ENCODE measurements at regions not wholly inside any gene's neighbourhood (a gene's known extent, or its start where the extent isn't known, plus 50 kb on each side); places are given as distances from the start of the nearest gene placed in this dataset.

DNA sequence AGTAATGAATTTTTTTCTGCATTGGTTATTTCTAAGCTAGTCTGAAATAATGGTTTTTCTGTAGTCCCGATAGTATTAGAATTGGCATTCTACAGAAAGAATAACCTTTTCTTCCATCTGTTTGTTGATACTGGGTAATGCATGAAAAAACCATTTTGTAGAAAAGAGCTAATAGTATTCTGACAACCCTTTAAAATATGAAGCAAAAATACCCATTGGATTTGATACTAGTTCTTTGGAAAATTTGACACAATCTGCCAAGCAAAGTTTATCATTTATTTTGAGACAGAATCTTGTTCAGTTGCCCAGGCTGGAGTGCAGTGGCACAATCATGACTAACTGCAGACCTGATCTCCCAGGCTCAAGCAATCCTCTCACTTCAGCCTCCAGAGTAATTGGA lies 366.8 kb upstream of the MON1B start:
- no peak overlapping the region for H3K4me3 ChIP-seq (ENCODE audit: low read depth, low read length)
- DNase-seq (ENCODE audit: low read depth): no peak
- TF ChIP-seq, protein P1, sequence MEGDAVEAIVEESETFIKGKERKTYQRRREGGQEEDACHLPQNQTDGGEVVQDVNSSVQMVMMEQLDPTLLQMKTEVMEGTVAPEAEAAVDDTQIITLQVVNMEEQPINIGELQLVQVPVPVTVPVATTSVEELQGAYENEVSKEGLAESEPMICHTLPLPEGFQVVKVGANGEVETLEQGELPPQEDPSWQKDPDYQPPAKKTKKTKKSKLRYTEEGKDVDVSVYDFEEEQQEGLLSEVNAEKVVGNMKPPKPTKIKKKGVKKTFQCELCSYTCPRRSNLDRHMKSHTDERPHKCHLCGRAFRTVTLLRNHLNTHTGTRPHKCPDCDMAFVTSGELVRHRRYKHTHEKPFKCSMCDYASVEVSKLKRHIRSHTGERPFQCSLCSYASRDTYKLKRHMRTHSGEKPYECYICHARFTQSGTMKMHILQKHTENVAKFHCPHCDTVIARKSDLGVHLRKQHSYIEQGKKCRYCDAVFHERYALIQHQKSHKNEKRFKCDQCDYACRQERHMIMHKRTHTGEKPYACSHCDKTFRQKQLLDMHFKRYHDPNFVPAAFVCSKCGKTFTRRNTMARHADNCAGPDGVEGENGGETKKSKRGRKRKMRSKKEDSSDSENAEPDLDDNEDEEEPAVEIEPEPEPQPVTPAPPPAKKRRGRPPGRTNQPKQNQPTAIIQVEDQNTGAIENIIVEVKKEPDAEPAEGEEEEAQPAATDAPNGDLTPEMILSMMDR (conservative IDR thresholded peaks at IDR 0.05; ENCODE audit: low read depth, low read length): no peak

DNA sequence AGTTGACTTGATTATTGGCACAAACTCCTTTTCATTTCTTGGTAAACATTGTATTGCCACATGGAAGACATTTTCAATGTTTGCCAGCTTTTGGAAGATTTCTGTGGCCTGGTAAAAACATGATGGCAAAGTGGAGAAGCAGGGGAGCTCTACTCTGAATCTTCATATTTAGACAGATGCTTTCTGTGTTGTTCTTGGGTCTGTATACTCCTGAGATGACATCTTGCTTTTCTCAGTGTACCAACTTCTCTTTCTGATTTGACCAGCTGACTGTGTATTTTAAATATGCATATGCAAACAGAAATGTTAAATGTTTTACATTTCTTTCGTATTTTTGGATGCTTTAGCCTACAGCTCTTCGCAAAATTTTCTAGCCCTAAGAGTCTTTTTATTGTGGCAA lies 366.2 kb upstream of the MON1B start:
- TF ChIP-seq, protein P1 (conservative IDR thresholded peaks at IDR 0.05; ENCODE audit: low read depth, low read length): no peak

DNA sequence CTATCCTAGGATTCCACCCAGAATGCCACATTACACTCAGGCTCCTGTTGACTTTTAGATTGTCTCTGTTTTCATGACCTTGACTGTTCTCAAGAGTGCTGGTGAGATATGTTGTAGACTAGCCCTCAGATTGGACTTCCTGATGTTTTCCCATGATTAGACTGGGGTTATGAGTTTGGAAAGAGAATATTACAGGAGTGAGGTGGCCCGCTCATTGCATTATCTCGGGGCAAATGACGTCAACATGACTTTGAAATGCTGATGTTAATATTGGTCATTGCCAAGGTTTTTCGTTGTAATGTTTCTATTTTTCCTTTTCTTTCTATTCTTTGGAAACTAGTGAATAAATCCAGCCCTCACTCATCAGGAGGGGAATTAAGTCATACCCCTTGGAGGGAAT lies 355.7 kb upstream of the MON1B start:
- TF ChIP-seq, protein P1 (conservative IDR thresholded peaks at IDR 0.05; ENCODE audit: low read depth, low read length): no peak
- no peak overlapping the region for H3K4me3 ChIP-seq (ENCODE audit: low read depth, low read length)
- DNase-seq (ENCODE audit: low read depth): no peak

More for the DNA sequence above, 366.2 kb upstream of the MON1B start:
- no peak for DNase-seq (ENCODE audit: low read depth)
- H3K4me3 ChIP-seq (ENCODE audit: low read depth, low read length): no peak overlapping the region

DNA sequence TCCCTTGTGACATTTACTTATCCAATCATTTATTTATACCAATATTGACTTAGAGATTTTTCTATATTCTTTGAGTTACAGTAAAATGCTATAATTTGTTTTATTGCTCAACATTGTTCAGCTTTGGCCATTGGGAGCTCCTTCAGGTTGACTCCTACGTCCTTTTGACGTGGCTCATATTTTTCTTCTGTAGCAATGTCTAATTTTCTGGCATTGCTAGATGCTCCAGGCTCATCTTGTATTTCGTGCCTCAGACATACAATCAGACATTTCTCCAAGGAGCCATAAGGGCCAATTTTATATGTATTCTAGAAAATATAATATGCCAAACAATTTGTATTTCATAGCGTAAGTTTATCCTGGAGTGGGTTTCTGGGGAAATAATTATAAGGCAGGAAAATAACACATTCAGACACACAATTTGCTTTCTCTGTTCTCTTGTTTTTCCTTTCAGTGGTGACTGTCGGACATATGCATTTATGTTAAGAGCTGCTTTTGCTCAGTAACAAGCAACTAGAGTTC lies 355.1 kb upstream of the MON1B start:
- TF ChIP-seq, protein P1 (conservative IDR thresholded peaks at IDR 0.05; ENCODE audit: low read depth, low read length): no peak
- no peak overlapping the region for H3K4me3 ChIP-seq (ENCODE audit: low read depth, low read length)
- no peak for DNase-seq (ENCODE audit: low read depth)

DNA sequence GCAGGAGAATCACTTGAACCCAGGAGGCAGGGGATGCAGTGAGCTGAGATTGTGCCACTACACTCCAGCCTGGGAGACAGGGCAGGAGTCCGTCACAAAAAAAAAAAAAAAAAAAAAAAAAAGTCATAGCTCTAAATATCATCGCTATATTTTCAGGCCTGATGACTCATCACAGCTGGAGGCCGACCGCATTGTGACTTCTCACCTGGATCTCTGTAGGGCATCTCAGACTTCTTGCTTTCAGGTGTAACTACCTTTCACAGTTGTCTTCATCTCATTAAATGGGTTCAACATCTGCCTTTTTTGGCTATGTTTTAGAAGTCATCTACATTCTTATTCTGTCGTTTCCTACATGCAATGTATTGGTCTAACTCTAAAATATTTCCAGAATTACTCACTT lies 353.1 kb upstream of the MON1B start:
- no peak overlapping the region for H3K4me3 ChIP-seq (ENCODE audit: low read depth, low read length)
- no peak for DNase-seq (ENCODE audit: low read depth)
- TF ChIP-seq, protein P1 (conservative IDR thresholded peaks at IDR 0.05; ENCODE audit: low read depth, low read length): no peak

DNA sequence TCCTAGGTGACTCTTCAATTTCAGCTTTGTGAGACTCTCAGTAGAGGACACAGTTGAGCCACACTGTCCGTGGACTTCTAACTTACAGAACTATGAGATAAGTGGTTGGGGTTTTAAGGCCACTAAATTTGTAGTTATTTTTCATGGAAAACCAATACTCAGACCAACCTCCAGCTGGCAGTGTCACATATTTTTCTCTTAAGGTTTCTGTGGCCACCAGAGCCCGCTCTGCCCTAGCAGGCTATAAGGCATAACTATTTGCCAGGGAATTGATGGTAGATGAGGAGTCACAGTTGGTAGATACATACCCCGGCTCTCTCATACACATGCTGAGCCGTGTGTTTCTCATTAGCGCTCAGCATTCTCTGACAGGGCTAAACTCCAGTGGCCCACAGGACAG lies 336.8 kb upstream of the MON1B start:
- TF ChIP-seq, protein P1 (conservative IDR thresholded peaks at IDR 0.05; ENCODE audit: low read depth, low read length): peak; percentile 84
- no peak overlapping the region for H3K4me3 ChIP-seq (ENCODE audit: low read depth, low read length)
- DNase-seq (ENCODE audit: low read depth): peak; percentile 1

DNA sequence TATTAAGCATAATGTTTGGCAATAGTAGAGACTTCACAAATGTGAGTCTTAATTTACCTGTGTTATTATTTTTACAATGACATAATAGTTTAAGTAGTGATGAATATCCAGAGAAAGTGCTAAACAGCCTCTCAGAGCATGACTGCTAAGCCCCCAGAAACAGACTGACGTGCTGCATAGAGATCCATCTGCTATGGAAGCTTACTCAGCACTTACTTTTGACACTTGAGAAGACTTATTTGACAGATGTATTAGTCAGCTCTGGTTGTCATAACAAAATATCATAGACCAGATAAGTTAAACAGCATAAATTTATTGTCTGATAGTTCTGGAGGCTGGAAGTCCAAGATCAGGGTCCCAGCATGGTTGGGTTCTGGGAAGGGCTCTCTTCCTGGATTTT lies 334.9 kb upstream of the MON1B start:
- DNase-seq (ENCODE audit: low read depth): no peak
- TF ChIP-seq, protein P1 (conservative IDR thresholded peaks at IDR 0.05; ENCODE audit: low read depth, low read length): no peak
- no peak overlapping the region for H3K4me3 ChIP-seq (ENCODE audit: low read depth, low read length)
